Esophagus muscularis mucosa (tissue), 4 donors: ENCODE measurements at regions not wholly inside any gene's neighbourhood (a gene's known extent, or its start where the extent isn't known, plus 50 kb on each side); places are given as distances from the start of the nearest gene placed in this dataset.

Experiments
- DNase-seq: peaks from one replicate; pipeline ENCODE4 v3.0.0-alpha.2; 2017; ENCODE audit errors: extremely low spot score
- H3K27ac ChIP-seq, 4 donors: fragments of 200-600 bp; sonication (generic); replicated peaks in 1 of 4; 1 replicate in 3 of 4; 2 replicates in 1 of 4; pipeline ENCODE4 v1.5.1; 2016 to 2019; ENCODE audit warnings: mild to moderate bottlenecking in 1 of 4
- H3K27me3 ChIP-seq, 4 donors: fragments of 200-600 bp; sonication (generic); one replicate each; pipeline versions ENCODE4 v1.5.1 to v1.6.0; 2016 to 2019
- H3K36me3 ChIP-seq, 4 donors: fragments of 200-600 bp; sonication (generic); one replicate each; pipeline ENCODE4 v1.5.1; 2016 to 2019
- H3K4me1 ChIP-seq, 4 donors: fragments of 200-600 bp; sonication (generic); one replicate each; pipeline ENCODE4 v1.5.1; 2016 to 2019
- H3K4me3 ChIP-seq, 4 donors: fragments of 200-600 bp; sonication (generic); 1 replicate in 2 of 4; 2 replicates in 2 of 4; pipeline ENCODE4 v1.5.1; 2016 to 2019; ENCODE audit warnings: mild to moderate bottlenecking in 4 of 4, moderate library complexity in 1 of 4
- H3K9me3 ChIP-seq, 4 donors: fragments of 200-600 bp; sonication (generic); 1 replicate in 3 of 4; 2 replicates in 1 of 4; pipeline ENCODE4 v1.5.1; 2016 to 2019
- EP300 ChIP-seq: sonication (generic); formaldehyde crosslinking; IDR thresholded peaks from one replicate; pipeline ENCODE4 v1.6.1; 2017; ENCODE audit warnings: antibody characterized with exemption
- POLR2A ChIP-seq: fragments of 450-650 bp; IDR thresholded peaks from one replicate; pipeline ENCODE4 v1.6.1; 2017; ENCODE audit warnings: antibody characterized with exemption, moderate library complexity, mild to moderate bottlenecking, low read depth
- POLR2AphosphoS5 ChIP-seq, 2 donors: sonication (generic); formaldehyde crosslinking; IDR thresholded peaks; one replicate each; pipeline ENCODE4 v1.6.1; 2017; ENCODE audit warnings: antibody characterized with exemption in 2 of 2
- WGBS: methylation state at CpG from one replicate; pipeline ENCODE4 v1.1.5; 2018; 5-methylcytosine and 5-hydroxymethylcytosine counted together
- intact Hi-C: fragments of 100-400 bp; cut with DNase I; formaldehyde crosslinking; loops from one replicate; pipeline ENCODE4 v1.15.1; 2023
- TF ChIP-seq, protein P1 (sequence below), 3 experiments: fragments of 200-600 bp in 2 of 3; fragments of 450-650 bp in 1 of 3; sonication (generic) in 2 of 3; IDR thresholded peaks; one replicate each; pipeline ENCODE4 v1.5.1; 2017 to 2019; ENCODE audit warnings: antibody characterized with exemption in 3 of 3, mild to moderate bottlenecking in 2 of 3, moderate library complexity in 1 of 3

DNA sequence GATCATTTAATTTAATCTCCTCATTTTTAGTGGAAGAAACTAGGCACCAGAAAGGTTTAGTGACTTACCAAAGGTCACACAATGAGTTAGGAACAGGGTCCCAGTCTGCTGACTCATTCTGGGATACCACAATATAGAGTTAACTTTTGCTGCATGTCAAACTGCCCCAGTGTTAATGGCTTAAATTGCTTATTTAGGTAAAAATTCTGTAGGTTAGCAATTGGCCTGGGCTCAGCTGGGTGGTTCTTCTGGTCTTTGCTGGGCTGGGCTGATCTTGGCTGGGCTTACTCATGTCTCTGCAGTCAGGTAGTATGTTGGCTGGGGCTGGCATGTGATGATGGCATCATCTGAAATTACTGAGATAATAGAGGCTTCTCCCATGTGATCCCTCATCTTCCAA is 111.6 kb downstream of the EMX2 start:
- TF ChIP-seq, protein P1, sequence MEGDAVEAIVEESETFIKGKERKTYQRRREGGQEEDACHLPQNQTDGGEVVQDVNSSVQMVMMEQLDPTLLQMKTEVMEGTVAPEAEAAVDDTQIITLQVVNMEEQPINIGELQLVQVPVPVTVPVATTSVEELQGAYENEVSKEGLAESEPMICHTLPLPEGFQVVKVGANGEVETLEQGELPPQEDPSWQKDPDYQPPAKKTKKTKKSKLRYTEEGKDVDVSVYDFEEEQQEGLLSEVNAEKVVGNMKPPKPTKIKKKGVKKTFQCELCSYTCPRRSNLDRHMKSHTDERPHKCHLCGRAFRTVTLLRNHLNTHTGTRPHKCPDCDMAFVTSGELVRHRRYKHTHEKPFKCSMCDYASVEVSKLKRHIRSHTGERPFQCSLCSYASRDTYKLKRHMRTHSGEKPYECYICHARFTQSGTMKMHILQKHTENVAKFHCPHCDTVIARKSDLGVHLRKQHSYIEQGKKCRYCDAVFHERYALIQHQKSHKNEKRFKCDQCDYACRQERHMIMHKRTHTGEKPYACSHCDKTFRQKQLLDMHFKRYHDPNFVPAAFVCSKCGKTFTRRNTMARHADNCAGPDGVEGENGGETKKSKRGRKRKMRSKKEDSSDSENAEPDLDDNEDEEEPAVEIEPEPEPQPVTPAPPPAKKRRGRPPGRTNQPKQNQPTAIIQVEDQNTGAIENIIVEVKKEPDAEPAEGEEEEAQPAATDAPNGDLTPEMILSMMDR (IDR thresholded peaks at IDR 0.05): no peak
- TF ChIP-seq POLR2AphosphoS5 (IDR thresholded peaks at IDR 0.05): no peak
- no peak for TF ChIP-seq EP300
- TF ChIP-seq POLR2A: no peak

GRCh38 chr10:117656385-117657367 is 114.1 kb downstream of the EMX2 start:
- peaks cover 0 to 17% (median 11%) of the 10 kb centered on the region in 4 donors for H3K9me3 ChIP-seq
- H3K4me1 ChIP-seq: no peaks in the 10 kb centered on the region
- TF ChIP-seq, protein P1 (IDR thresholded peaks at IDR 0.05): no peak
- TF ChIP-seq POLR2AphosphoS5 (IDR thresholded peaks at IDR 0.05) (no peak), EP300 (no peak), POLR2A (no peak)
- 83% methylated on average over 7 of the region's 7 CpGs for WGBS
- intact Hi-C loops: no loop called here
- no peak for DNase-seq
- H3K27ac ChIP-seq: no peak overlapping the region
- H3K4me3 ChIP-seq: no peak overlapping the region
- H3K36me3 ChIP-seq: no peaks in the 10 kb centered on the region
- no peaks in the 10 kb centered on the region for H3K27me3 ChIP-seq

More for the DNA sequence above, 111.6 kb downstream of the EMX2 start:
- intact Hi-C loops: no loop called here
- H3K27me3 ChIP-seq: no peaks in the 10 kb centered on the region
- no peak overlapping the region for H3K27ac ChIP-seq
- H3K9me3 ChIP-seq: peaks cover 0 to 26% (median 18%) of the 10 kb centered on the region in 4 donors
- H3K4me1 ChIP-seq: no peaks in the 10 kb centered on the region
- H3K36me3 ChIP-seq: no peaks in the 10 kb centered on the region
- no peak for DNase-seq
- H3K4me3 ChIP-seq: no peak overlapping the region

DNA sequence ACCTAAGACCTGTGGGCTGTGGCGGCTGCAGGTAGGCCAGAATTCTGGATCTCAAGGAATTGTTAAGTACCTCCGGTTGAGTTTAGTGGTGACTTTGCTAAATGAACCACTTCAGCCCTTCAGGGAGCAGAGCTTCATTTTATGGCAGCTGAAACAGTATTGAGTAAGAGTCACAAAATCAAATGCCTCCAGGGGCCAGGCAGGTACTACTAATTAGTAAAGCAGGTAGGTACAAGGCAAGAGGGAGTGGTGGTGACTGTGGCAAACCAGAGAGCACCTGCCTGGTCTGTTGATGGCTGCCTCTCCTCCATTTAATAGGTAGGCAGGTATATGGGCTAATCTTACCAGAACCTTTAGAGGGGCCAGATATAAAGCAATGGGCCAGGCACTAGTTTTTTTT is 118.8 kb downstream of the EMX2 start:
- no peak for DNase-seq
- intact Hi-C loops: no loop called here
- Histone ChIP-seq H3K27ac (no peak overlapping the region), H3K36me3 (no peaks in the 10 kb centered on the region), H3K9me3 (no peaks in the 10 kb centered on the region), H3K4me3 (no peak overlapping the region), H3K4me1 (no peaks in the 10 kb centered on the region), H3K27me3 (no peaks in the 10 kb centered on the region)
- WGBS: 91% methylated on average over 2 of the region's 2 CpGs
- TF ChIP-seq POLR2AphosphoS5 (IDR thresholded peaks at IDR 0.05) (no peak), POLR2A (no peak), EP300 (no peak)
- TF ChIP-seq, protein P1 (IDR thresholded peaks at IDR 0.05): no peak

GRCh38 chr10:117662126-117662525 is 119.6 kb downstream of the EMX2 start:
- H3K4me1 ChIP-seq: no peaks in the 10 kb centered on the region
- H3K27ac ChIP-seq: no peak overlapping the region
- no peak overlapping the region for H3K4me3 ChIP-seq
- no peak for TF ChIP-seq POLR2AphosphoS5 (IDR thresholded peaks at IDR 0.05)
- no peak for TF ChIP-seq POLR2A
- TF ChIP-seq EP300: no peak
- TF ChIP-seq, protein P1 (IDR thresholded peaks at IDR 0.05): no peak
- H3K27me3 ChIP-seq: no peaks in the 10 kb centered on the region
- H3K9me3 ChIP-seq: no peaks in the 10 kb centered on the region
- no peak for DNase-seq
- 67% methylated on average over 2 of the region's 2 CpGs for WGBS
- intact Hi-C loops: no loop called here
- H3K36me3 ChIP-seq: no peaks in the 10 kb centered on the region
